ENCODE measurements at regions not wholly inside any gene's neighbourhood (a gene's known extent, or its start where the extent isn't known, plus 50 kb on each side); places are given as distances from the start of the nearest gene placed in this dataset.
A peak's percentile ranks its signal among the peaks of the same experiment; 100 is the strongest.

DNA sequence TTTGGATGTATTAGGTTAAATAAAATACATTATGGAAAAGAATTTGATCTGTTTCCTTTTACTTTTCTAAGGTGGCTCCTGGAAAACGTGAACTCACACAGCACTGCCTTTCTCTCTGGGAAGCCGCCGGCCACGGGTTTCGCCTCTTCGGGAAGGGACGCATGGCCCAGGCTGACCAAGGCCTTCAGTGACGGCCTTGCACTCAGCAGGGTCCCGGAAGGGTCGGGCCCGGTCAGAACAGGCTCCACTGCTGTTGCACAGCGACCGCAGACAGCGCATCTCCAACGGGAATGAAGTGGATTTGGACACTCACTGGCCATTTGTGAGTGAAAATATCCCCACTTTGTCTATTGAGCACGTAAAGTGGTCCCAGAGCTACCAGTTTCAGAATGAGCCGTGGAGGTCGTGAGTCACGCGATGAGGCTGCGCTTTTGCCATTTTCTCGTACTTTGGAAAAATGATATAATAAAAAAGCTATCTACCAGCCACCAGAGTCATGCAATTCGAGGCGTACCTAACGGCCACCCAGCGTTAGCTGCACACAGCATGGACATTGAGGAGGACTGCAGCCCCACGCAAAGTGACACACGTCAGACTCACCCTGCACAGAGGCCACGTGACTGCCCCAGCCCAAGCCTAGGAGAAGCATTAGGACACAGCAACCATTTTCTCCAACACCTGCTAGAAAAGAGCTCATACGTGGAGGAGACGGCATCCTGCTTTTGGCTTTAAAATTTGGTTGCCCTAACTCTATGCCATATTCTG is 244.3 kb downstream of the TTLL2 start:
- no peak for TF ChIP-seq CTCF (conservative IDR thresholded peaks at IDR 0.05)
- no peak overlapping the region for H3K27ac Mint-ChIP-seq
- H3K4me3 Mint-ChIP-seq: no peak overlapping the region

DNA sequence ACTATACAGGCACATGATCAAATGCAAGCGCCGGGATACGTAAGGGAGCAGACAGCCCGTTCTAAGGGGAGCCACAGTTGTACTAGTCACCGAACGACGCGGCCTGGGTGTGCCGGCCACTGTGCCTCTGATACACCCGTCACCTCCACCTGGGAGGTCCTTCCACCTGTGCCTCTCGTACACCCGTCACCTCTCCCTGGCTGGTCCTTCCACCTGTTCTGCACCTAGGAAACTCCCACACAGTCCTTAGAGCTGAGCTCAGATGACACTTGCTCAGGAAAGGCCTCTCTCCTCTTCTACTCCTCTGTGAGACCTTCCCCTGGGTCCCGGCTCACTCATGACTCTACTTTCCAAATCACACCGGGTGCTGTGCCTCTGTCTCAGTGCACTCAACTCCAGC is 245.0 kb downstream of the TTLL2 start:
- 94 to 100% methylated on average over 12 to 14 of the region's 14 CpGs for whole genome bisulfite sequencing, 2 experiments (ENCODE audit: insufficient coverage in 1 of 2, insufficient read length in 1 of 2)
- Histone ChIP-seq H3K27me3 (ENCODE audit: control insufficient read depth, insufficient read depth, low read length, poor library complexity, severe bottlenecking) (no peaks in the 10 kb centered on the region), H3K27ac (ENCODE audit: low read depth, low read length) (no peak overlapping the region), H3K36me3 (ENCODE audit: control insufficient read depth, insufficient read depth, low read length) (no peaks in the 10 kb centered on the region), H3K9me3 (ENCODE audit: control insufficient read depth, low read length) (no peaks in the 10 kb centered on the region), H3K9ac (ENCODE audit: extremely low read depth, low read length, poor library complexity, severe bottlenecking) (no peak overlapping the region), H3K4me1 (ENCODE audit: control insufficient read depth, insufficient read depth, low read length) (no peaks in the 10 kb centered on the region), H3K4me3 (ENCODE audit: low read length) (no peak overlapping the region)
- Mint-ChIP-seq H3K27me3 (ENCODE audit: insufficient read depth) (peaks cover 2% of the 10 kb centered on the region), H3K36me3 (ENCODE audit: low read depth) (no peaks in the 10 kb centered on the region), H3K4me3 (no peak overlapping the region), H3K4me1 (no peaks in the 10 kb centered on the region), H3K9me3 (no peaks in the 10 kb centered on the region), H3K27ac (no peak overlapping the region)
- TF ChIP-seq CTCF (conservative IDR thresholded peaks at IDR 0.05): no peak
- DNase-seq: peak; percentile 34

More for the DNA sequence above, 244.3 kb downstream of the TTLL2 start:
- Mint-ChIP-seq H3K27me3 (ENCODE audit: insufficient read depth) (peaks cover 2% of the 10 kb centered on the region), H3K9me3 (no peaks in the 10 kb centered on the region), H3K36me3 (ENCODE audit: low read depth) (no peaks in the 10 kb centered on the region), H3K4me1 (no peaks in the 10 kb centered on the region)
- peak; percentile 33 for DNase-seq
- no peaks in the 10 kb centered on the region for H3K27me3 ChIP-seq (ENCODE audit: control insufficient read depth, insufficient read depth, low read length, poor library complexity, severe bottlenecking)
- no peaks in the 10 kb centered on the region for H3K9me3 ChIP-seq (ENCODE audit: control insufficient read depth, low read length)
- H3K4me1 ChIP-seq (ENCODE audit: control insufficient read depth, insufficient read depth, low read length): no peaks in the 10 kb centered on the region
- H3K4me3 ChIP-seq (ENCODE audit: low read length): no peak overlapping the region
- 89 to 90% methylated on average over 25 to 31 of the region's 31 CpGs for WGBS, 2 experiments (ENCODE audit: insufficient coverage in 1 of 2, insufficient read length in 1 of 2)
- no peaks in the 10 kb centered on the region for H3K36me3 ChIP-seq (ENCODE audit: control insufficient read depth, insufficient read depth, low read length)
- no peak overlapping the region for H3K27ac ChIP-seq (ENCODE audit: low read depth, low read length)
- no peak overlapping the region for H3K9ac ChIP-seq (ENCODE audit: extremely low read depth, low read length, poor library complexity, severe bottlenecking)

DNA sequence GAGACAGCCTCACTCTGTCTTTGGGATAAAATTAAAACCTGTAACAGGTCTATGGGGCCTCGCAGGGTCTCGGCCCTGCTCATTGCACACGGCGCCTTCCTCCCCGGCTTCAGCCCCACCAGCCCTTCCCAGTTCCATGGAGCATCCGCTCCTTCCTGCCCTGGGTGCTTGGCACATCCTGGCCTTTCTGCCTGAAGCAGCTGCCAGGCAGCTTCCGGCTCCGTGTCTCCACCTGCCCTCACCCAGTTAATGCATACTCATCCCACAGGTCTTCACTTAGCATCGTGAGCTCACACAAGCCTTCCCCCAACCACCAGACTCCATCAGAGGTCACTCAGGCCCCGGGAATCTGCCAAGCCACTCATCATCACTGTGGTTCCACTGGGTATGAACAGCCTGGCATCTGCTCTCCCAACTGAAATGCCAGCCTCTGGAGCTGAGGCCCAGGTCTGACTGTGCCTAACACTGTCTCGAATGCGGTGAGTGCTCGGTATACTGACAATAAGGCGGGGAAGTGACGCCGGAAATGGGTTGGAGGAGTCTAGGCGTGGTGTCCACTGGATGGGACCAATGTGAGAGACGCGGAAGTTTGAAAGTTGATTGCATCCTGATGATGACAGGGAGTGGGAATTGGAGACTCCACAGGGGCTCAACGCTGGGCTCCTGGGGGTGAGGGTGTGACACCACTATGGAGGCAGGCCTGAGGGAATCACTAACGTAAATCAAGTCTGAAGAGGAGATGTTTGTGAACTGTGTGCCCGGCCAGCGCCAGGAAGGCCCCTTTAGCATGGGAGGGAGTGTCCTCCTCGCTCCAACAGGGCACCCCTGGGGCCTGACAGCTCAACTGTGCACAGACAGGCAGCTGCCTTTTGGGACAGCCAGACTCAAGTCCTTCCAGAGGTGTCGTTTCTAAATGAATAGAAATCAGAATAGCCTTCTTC is 245.8 kb downstream of the TTLL2 start:
- Mint-ChIP-seq H3K27ac (no peak overlapping the region), H3K4me3 (no peak overlapping the region)

More for the DNA sequence above, 245.8 kb downstream of the TTLL2 start:
- peak; percentile 31 for DNase-seq
- Mint-ChIP-seq H3K4me1 (no peaks in the 10 kb centered on the region), H3K36me3 (ENCODE audit: low read depth) (no peaks in the 10 kb centered on the region), H3K27me3 (ENCODE audit: insufficient read depth) (peaks cover 2% of the 10 kb centered on the region), H3K9me3 (no peaks in the 10 kb centered on the region)
- Histone ChIP-seq H3K27ac (ENCODE audit: low read depth, low read length) (no peak overlapping the region), H3K27me3 (ENCODE audit: control insufficient read depth, insufficient read depth, low read length, poor library complexity, severe bottlenecking) (no peaks in the 10 kb centered on the region), H3K9ac (ENCODE audit: extremely low read depth, low read length, poor library complexity, severe bottlenecking) (no peak overlapping the region), H3K9me3 (ENCODE audit: control insufficient read depth, low read length) (no peaks in the 10 kb centered on the region), H3K4me1 (ENCODE audit: control insufficient read depth, insufficient read depth, low read length) (no peaks in the 10 kb centered on the region), H3K4me3 (ENCODE audit: low read length) (no peak overlapping the region), H3K36me3 (ENCODE audit: control insufficient read depth, insufficient read depth, low read length) (no peaks in the 10 kb centered on the region)
- 93 to 96% methylated on average over 18 to 25 of the region's 25 CpGs for WGBS, 2 experiments (ENCODE audit: insufficient coverage in 1 of 2, insufficient read length in 1 of 2)
- no peak for TF ChIP-seq CTCF (conservative IDR thresholded peaks at IDR 0.05)

All from endodermal cell (in vitro differentiated cells).